Fibroblast of lung (primary cell): ENCODE measurements at regions not wholly inside any gene's neighbourhood (a gene's known extent, or its start where the extent isn't known, plus 50 kb on each side); places are given as distances from the start of the nearest gene placed in this dataset.

Experiments
- DNase-seq, 2 donors: peaks; one replicate each; pipeline versions ENCODE4 v3.0.0 to v3.0.0-alpha.2; 2010; ENCODE audit warnings: low read depth in 2 of 2
- H2AFZ ChIP-seq: 2 replicates; pipeline ENCODE4 v1.5.1; 2012; ENCODE audit warnings: low read length, control low read depth, inconsistent platforms
- H3K27ac ChIP-seq: 2 replicates; pipeline ENCODE4 v1.5.1; 2011; ENCODE audit warnings: low read length, control low read depth; ENCODE audit not compliant: insufficient read depth
- H3K27me3 ChIP-seq: 2 replicates; pipeline ENCODE4 v1.5.1; 2011; ENCODE audit warnings: mild to moderate bottlenecking, low read length; ENCODE audit not compliant: control insufficient read depth, insufficient read depth
- H3K36me3 ChIP-seq: 2 replicates; pipeline ENCODE4 v1.5.1; 2011; ENCODE audit warnings: low read length; ENCODE audit not compliant: control insufficient read depth, insufficient read depth
- H3K4me1 ChIP-seq: 2 replicates; pipeline ENCODE4 v1.5.1; 2011; ENCODE audit warnings: low read length; ENCODE audit not compliant: control insufficient read depth, insufficient read depth; ENCODE audit errors: extremely low read depth
- H3K4me2 ChIP-seq: 2 replicates; pipeline ENCODE4 v1.5.1; 2011; ENCODE audit warnings: low read length, control low read depth; ENCODE audit not compliant: insufficient read depth; ENCODE audit errors: extremely low read depth
- H3K4me3 ChIP-seq, 4 experiments: fragments of 200-600 bp in 1 of 4; sonication (generic) in 1 of 4; replicated peaks in 1 of 4; 2 replicates each; pipeline ENCODE4 v1.5.1; 2011 to 2016; ENCODE audit warnings: low read length in 4 of 4, low read depth in 3 of 4, mild to moderate bottlenecking in 3 of 4, control low read depth in 2 of 4, inconsistent platforms in 1 of 4, mixed read lengths in 1 of 4; ENCODE audit not compliant: insufficient read depth in 1 of 4; ENCODE audit errors: control extremely low read depth in 1 of 4
- H3K79me2 ChIP-seq: 2 replicates; pipeline ENCODE4 v1.5.1; 2012; ENCODE audit warnings: mild to moderate bottlenecking, low read length, inconsistent platforms; ENCODE audit not compliant: control insufficient read depth, insufficient read depth
- H3K9ac ChIP-seq: 2 replicates; pipeline ENCODE4 v1.5.1; 2011; ENCODE audit warnings: mild to moderate bottlenecking, low read length, control low read depth; ENCODE audit not compliant: insufficient read depth
- H3K9me3 ChIP-seq: 2 replicates; pipeline ENCODE4 v1.5.1; 2012; ENCODE audit warnings: low read depth, low read length; ENCODE audit not compliant: control insufficient read depth, insufficient read depth
- H4K20me1 ChIP-seq: 2 replicates; pipeline ENCODE4 v1.5.1; 2011; ENCODE audit warnings: low read length; ENCODE audit not compliant: control insufficient read depth, insufficient read depth; ENCODE audit errors: extremely low read depth
- CTCF ChIP-seq, 2 donors: IDR thresholded peaks in 1 of 2; conservative IDR thresholded peaks in 1 of 2; 1 replicate in 1 of 2; 2 replicates in 1 of 2; pipeline ENCODE4 v1.5.1; 2011 to 2012; ENCODE audit warnings: low read length in 2 of 2, control low read depth in 1 of 2, inconsistent platforms in 1 of 2, low read depth in 1 of 2, mild to moderate bottlenecking in 1 of 2
- EZH2 ChIP-seq: IDR thresholded peaks from 2 replicates; pipeline ENCODE4 v1.5.1; 2012; ENCODE audit warnings: low read length, control low read depth, mild to moderate bottlenecking; ENCODE audit errors: missing control alignments

GRCh38 chr13:47256618-47257017, 359.8 kb upstream of the HTR2A start:
- no peak for TF ChIP-seq CTCF (conservative IDR thresholded peaks at IDR 0.05 in 1 of 2, IDR thresholded peaks at IDR 0.05 in 1 of 2; ENCODE audit: low read depth in 1 of 2, low read length in 2 of 2)
- TF ChIP-seq EZH2: no peak
- no peaks in the 10 kb centered on the region for H4K20me1 ChIP-seq
- DNase-seq: peak; percentile 47 to 91
- no peaks in the 10 kb centered on the region for H3K9me3 ChIP-seq
- no peak overlapping the region for H2AFZ ChIP-seq
- no peaks in the 10 kb centered on the region for H3K27me3 ChIP-seq
- no peaks in the 10 kb centered on the region for H3K79me2 ChIP-seq
- no peak overlapping the region for H3K4me3 ChIP-seq
- peak overlapping the region; percentile 29 for H3K4me2 ChIP-seq
- H3K27ac ChIP-seq: no peak overlapping the region
- H3K9ac ChIP-seq: no peak overlapping the region
- no peaks in the 10 kb centered on the region for H3K36me3 ChIP-seq
- H3K4me1 ChIP-seq: no peaks in the 10 kb centered on the region

GRCh38 chr13:47252627-47253026, 355.8 kb upstream of the HTR2A start:
- Histone ChIP-seq H3K27me3 (no peaks in the 10 kb centered on the region), H3K4me3 (no peak overlapping the region), H3K9me3 (no peaks in the 10 kb centered on the region), H3K36me3 (no peaks in the 10 kb centered on the region), H3K27ac (no peak overlapping the region), H2AFZ (no peak overlapping the region), H3K4me1 (no peaks in the 10 kb centered on the region), H3K9ac (no peak overlapping the region), H3K79me2 (no peaks in the 10 kb centered on the region), H3K4me2 (no peak overlapping the region), H4K20me1 (no peaks in the 10 kb centered on the region)
- DNase-seq: peak in 1 of 2 donors; percentile 31
- TF ChIP-seq EZH2 (no peak), CTCF (conservative IDR thresholded peaks at IDR 0.05 in 1 of 2, IDR thresholded peaks at IDR 0.05 in 1 of 2; ENCODE audit: low read depth in 1 of 2, low read length in 2 of 2) (no peak)

- TF ChIP-seq CTCF (conservative IDR thresholded peaks at IDR 0.05 in 1 of 2, IDR thresholded peaks at IDR 0.05 in 1 of 2; ENCODE audit: low read depth in 1 of 2, low read length in 2 of 2) (no peak), EZH2 (no peak)
- Histone ChIP-seq H2AFZ (no peak overlapping the region), H3K27ac (no peak overlapping the region), H3K9ac (no peak overlapping the region), H3K4me2 (no peak overlapping the region), H3K79me2 (no peaks in the 10 kb centered on the region), H3K9me3 (no peaks in the 10 kb centered on the region), H3K27me3 (no peaks in the 10 kb centered on the region), H3K4me3 (no peak overlapping the region), H3K36me3 (no peaks in the 10 kb centered on the region), H4K20me1 (no peaks in the 10 kb centered on the region), H3K4me1 (no peaks in the 10 kb centered on the region)
- peak in 1 of 2 donors; percentile 8 for DNase-seq
Measured at GRCh38 chr13:47251771-47252170, 354.9 kb upstream of the HTR2A start.
